BJ (cell line): ENCODE measurements at regions not wholly inside any gene's neighbourhood (a gene's known extent, or its start where the extent isn't known, plus 50 kb on each side); places are given as distances from the start of the nearest gene placed in this dataset.

ENCODE experiments used
- CTCF ChIA-PET: fragments of 350-600 bp; formaldehyde crosslinking; extraction: SDS; loops from one replicate; lab custom pipeline; 2021; ENCODE audit warnings: antibody characterized with exemption, inconsistent platforms; lab: Yijun Ruan, JAX
- POLR2A ChIA-PET: fragments of 300-600 bp; sonication (Branson Sonifier 250); formaldehyde crosslinking; extraction: SDS; loops from one replicate; lab custom pipeline; 2021; ENCODE audit warnings: antibody characterized with exemption; lab: Charles Lee
- DNase-seq: peaks from one replicate; pipeline ENCODE4 v3.0.0-alpha.2; 2011; ENCODE audit warnings: low read depth
- H3K27me3 ChIP-seq: 2 replicates; pipeline ENCODE4 v1.6.0; 2011; ENCODE audit warnings: low read length; ENCODE audit not compliant: control insufficient read depth, insufficient read depth
- H3K36me3 ChIP-seq: 2 replicates; pipeline ENCODE4 v1.5.1; 2011; ENCODE audit warnings: low read length; ENCODE audit not compliant: control insufficient read depth, insufficient read depth
- H3K4me3 ChIP-seq: 2 replicates; pipeline ENCODE4 v1.5.1; 2011; ENCODE audit warnings: low read depth, mild to moderate bottlenecking, control low read depth, low read length
- CTCF ChIP-seq: IDR thresholded peaks from 2 replicates; pipeline ENCODE4 v1.5.1; 2011; ENCODE audit warnings: low read depth, mild to moderate bottlenecking, control low read depth, inconsistent platforms, low read length, moderate library complexity; ENCODE audit not compliant: insufficient read depth

- POLR2A ChIA-PET = no interaction called here
- Histone ChIP-seq H3K27me3 (no peaks in the 10 kb centered on the region), H3K36me3 (no peaks in the 10 kb centered on the region), H3K4me3 (no peak overlapping the region)
- DNase-seq = no peak
- TF ChIP-seq CTCF = no peak
- CTCF ChIA-PET = no interaction called here
Measured at GRCh38 chr5:165809914-165810313, 2304.5 kb downstream of the MAT2B start.

GRCh38 chr5:165829504-165829903 lies 2324.1 kb downstream of the MAT2B start:
- DNase-seq = no peak
- no peaks in the 10 kb centered on the region for H3K36me3 ChIP-seq
- H3K27me3 ChIP-seq = no peaks in the 10 kb centered on the region
- H3K4me3 ChIP-seq = no peak overlapping the region
- CTCF ChIA-PET = no interaction called here
- POLR2A ChIA-PET = no interaction called here
- no peak for TF ChIP-seq CTCF

- no peak overlapping the region for H3K4me3 ChIP-seq
- no peaks in the 10 kb centered on the region for H3K27me3 ChIP-seq
- no peak for DNase-seq
- H3K36me3 ChIP-seq = no peaks in the 10 kb centered on the region
- ChIA-PET POLR2A (no interaction called here), CTCF (no interaction called here)
- no peak for TF ChIP-seq CTCF
Measured at GRCh38 chr5:165834891-165835290, 2329.5 kb downstream of the MAT2B start.

- Histone ChIP-seq H3K4me3 (no peak overlapping the region), H3K27me3 (no peaks in the 10 kb centered on the region), H3K36me3 (no peaks in the 10 kb centered on the region)
- DNase-seq = no peak
- ChIA-PET CTCF (no interaction called here), POLR2A (no interaction called here)
- no peak for TF ChIP-seq CTCF
Measured at GRCh38 chr5:165836046-165836445, 2330.6 kb downstream of the MAT2B start.

GRCh38 chr5:165837286-165837685 lies 2331.9 kb downstream of the MAT2B start:
- DNase-seq = no peak
- TF ChIP-seq CTCF = no peak
- ChIA-PET POLR2A (no interaction called here), CTCF (interaction anchor here (0.9 kb wide), 1 partner anchor 66 kb away, joined by 3 read pairs; no protein-coding TSS in a partner anchor)
- Histone ChIP-seq H3K36me3 (no peaks in the 10 kb centered on the region), H3K4me3 (no peak overlapping the region), H3K27me3 (no peaks in the 10 kb centered on the region)
